ENCODE measurements at regions not wholly inside any gene's neighbourhood (a gene's known extent, or its start where the extent isn't known, plus 50 kb on each side); places are given as distances from the start of the nearest gene placed in this dataset.

GRCh38 chr1:70552662-70553566, 141.8 kb downstream of the CTH start (continued):
- no peak for TF ChIP-seq CHD7 (IDR thresholded peaks at IDR 0.05; ENCODE audit: insufficient replicate concordance, low read length)
- TF ChIP-seq CTBP2 (IDR thresholded peaks at IDR 0.05; ENCODE audit: borderline replicate concordance, insufficient read depth, insufficient read length, low read length) = no peak
- TF ChIP-seq, protein P1, sequence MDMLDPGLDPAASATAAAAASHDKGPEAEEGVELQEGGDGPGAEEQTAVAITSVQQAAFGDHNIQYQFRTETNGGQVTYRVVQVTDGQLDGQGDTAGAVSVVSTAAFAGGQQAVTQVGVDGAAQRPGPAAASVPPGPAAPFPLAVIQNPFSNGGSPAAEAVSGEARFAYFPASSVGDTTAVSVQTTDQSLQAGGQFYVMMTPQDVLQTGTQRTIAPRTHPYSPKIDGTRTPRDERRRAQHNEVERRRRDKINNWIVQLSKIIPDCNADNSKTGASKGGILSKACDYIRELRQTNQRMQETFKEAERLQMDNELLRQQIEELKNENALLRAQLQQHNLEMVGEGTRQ (IDR thresholded peaks at IDR 0.05; ENCODE audit: low read length) = no peak
- TF ChIP-seq RNF2 (IDR thresholded peaks at IDR 0.05; ENCODE audit: borderline replicate concordance, low read depth, low read length, missing control alignments, poor library complexity, severe bottlenecking) = no peak
- TF ChIP-seq, protein P2, sequence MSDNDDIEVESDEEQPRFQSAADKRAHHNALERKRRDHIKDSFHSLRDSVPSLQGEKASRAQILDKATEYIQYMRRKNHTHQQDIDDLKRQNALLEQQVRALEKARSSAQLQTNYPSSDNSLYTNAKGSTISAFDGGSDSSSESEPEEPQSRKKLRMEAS (IDR thresholded peaks at IDR 0.05) = no peak
- no peak for TF ChIP-seq SIN3A (conservative IDR thresholded peaks at IDR 0.05 in 1 of 2, IDR thresholded peaks at IDR 0.05 in 1 of 2; ENCODE audit: low read depth in 1 of 2, low read length in 2 of 2)
- no peak for TF ChIP-seq CBX5 (IDR thresholded peaks at IDR 0.05; ENCODE audit: low read depth, low read length)
